ENCODE measurements at regions not wholly inside any gene's neighbourhood (a gene's known extent, or its start where the extent isn't known, plus 50 kb on each side); places are given as distances from the start of the nearest gene placed in this dataset.
"Not testable (repeated sequence)": the region's sequence is repeated elsewhere in the genome, so short reads cannot be mapped to it uniquely, and the experiment has no call there.

- not testable (repeated sequence) for DNase-seq
Observed at GRCh38 chr14:105698940-105699556, 172.7 kb downstream of the TMEM121 start.

GRCh38 chr14:105699706-105700105, 173.3 kb downstream of the TMEM121 start:
- not testable (repeated sequence) for DNase-seq

GRCh38 chr14:105700146-105700545, 173.8 kb downstream of the TMEM121 start:
- DNase-seq = not testable (repeated sequence)

GRCh38 chr14:105700622-105701288, 174.4 kb downstream of the TMEM121 start:
- DNase-seq = no peak

- no peak for DNase-seq
Observed at GRCh38 chr14:105701456-105702274, 175.3 kb downstream of the TMEM121 start.

GRCh38 chr14:105702275-105702817, 176.0 kb downstream of the TMEM121 start:
- no peak for DNase-seq

- not testable (repeated sequence) for DNase-seq
Observed at GRCh38 chr14:105703044-105703665, 176.8 kb downstream of the TMEM121 start.

- DNase-seq = not testable (repeated sequence)
Observed at GRCh38 chr14:105704091-105704490, 177.7 kb downstream of the TMEM121 start.

- not testable (repeated sequence) for DNase-seq
Observed at GRCh38 chr14:105704492-105704891, 178.1 kb downstream of the TMEM121 start.

- DNase-seq = not testable (repeated sequence)
Observed at GRCh38 chr14:105705512-105705861, 179.1 kb downstream of the TMEM121 start.

- DNase-seq = not testable (repeated sequence)
Observed at GRCh38 chr14:105705862-105706700, 179.7 kb downstream of the TMEM121 start.

- not testable (repeated sequence) for DNase-seq
Observed at GRCh38 chr14:105706701-105707019, 180.3 kb downstream of the TMEM121 start.

- DNase-seq = not testable (repeated sequence)
Observed at GRCh38 chr14:105707099-105707498, 180.7 kb downstream of the TMEM121 start.

- not testable (repeated sequence) for DNase-seq
Observed at GRCh38 chr14:105707723-105708151, 181.4 kb downstream of the TMEM121 start.

- DNase-seq = not testable (repeated sequence)
Observed at GRCh38 chr14:105708251-105709134, 182.1 kb downstream of the TMEM121 start.

- no peak for DNase-seq
Observed at GRCh38 chr14:105709281-105710118, 183.1 kb downstream of the TMEM121 start.

- DNase-seq = no peak
Observed at GRCh38 chr14:105710119-105711043, 184.0 kb downstream of the TMEM121 start.

GRCh38 chr14:105711044-105711620, 184.7 kb downstream of the TMEM121 start:
- DNase-seq = no peak

All from stimulated activated CD8-positive, alpha-beta memory T cell treated with anti-CD3 and anti-CD28 coated beads, Interleukin-4, amount 100 ng/mL, for 48 hours (primary cell).